GM18909 (cell line): ENCODE measurements at regions not wholly inside any gene's neighbourhood (a gene's known extent, or its start where the extent isn't known, plus 50 kb on each side); places are given as distances from the start of the nearest gene placed in this dataset.

Experiments
- ATAC-seq: cut with Tn5 transposase; IDR thresholded peaks from one replicate; pipeline ENCODE4 v1.9.1; 2021; ENCODE audit warnings: mild to moderate bottlenecking; ENCODE audit not compliant: unreplicated experiment, poor library complexity

DNA sequence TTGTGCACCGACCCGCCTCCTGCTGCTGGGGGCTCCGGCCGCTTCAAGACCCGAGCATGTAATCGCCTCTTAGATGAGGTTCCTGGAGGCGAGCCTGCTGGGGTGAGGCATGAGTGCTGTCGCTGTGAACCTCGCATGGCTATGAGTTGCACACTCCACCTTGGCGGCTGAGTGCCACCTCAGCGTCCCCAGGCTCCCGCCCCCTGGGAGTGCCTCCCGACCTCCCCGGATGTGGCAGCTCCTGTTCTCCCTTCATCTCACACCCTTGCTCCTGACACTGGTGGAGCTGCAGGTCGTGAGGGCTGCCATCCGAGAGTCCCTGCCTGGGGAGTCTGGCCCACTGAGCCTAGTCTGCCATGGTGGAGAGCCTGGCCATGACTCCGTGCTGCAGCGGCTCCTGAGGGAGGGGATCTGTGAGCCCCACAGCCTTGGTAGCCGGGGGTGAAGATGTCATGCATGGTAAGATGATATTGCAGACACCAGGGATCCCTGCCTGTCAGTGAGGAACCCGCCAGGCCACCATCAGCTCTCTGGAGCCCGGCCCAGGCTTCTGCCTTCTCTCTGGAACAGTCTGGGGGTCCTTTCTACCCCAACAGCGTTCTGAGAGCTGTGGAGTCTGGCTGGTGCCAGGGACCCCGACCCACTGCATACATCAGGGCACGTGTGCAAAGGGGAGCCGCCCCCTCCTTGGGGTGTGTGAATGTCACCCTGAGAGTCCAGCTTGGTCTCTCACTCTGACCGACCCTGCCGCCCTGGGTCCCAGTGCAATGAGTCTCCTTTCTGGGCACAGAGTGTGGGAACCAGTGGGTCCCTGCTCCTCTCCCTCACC, 61.6 kb upstream of the HS6ST1 start:
- no peak for ATAC-seq

DNA sequence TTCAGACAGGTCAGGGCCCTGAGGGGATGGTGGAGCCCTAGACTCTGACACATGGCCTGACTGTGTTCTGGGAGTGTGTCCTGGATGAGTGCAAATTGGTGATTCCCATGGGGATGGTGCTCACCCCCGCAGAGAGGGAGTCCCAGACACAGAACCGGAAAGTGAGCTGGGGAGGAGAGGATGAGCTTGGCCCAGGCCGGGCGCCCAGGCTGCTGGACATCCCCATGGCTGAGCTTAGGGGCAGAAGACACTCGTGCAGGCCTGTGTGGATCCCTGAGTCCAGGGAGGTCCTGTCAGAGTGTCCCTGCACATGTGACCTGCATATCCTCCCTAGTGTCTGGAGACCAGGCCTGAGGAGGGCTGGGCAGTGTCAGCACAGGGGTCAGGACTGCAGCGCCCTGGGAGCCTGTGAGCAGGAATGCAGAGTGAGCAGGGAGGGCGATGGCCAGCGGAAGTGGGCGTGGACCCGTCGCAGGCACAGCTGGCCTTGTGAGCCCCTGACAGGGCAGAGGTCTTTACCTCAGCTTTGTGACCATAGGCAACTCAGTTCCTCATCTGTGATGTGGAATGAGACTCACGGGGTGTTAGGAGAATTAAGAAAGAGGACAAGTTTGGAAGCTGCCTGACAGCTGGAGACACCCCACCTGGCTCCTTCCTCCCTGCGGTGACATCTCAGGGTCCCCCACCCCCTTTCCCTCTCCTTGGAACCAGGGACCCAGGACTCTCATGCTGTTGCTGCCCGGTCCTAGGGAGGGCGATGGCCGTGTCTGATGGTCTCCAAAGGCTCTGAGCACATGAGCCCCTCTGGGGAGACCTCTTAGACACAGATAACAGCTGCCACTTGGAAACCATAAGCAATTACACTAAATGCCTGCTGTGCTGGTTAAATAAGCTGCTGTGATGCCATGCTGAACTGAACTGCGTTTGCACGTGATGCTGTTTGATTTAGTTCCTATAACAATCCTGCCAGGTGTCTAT, 62.6 kb upstream of the HS6ST1 start:
- no peak for ATAC-seq

DNA sequence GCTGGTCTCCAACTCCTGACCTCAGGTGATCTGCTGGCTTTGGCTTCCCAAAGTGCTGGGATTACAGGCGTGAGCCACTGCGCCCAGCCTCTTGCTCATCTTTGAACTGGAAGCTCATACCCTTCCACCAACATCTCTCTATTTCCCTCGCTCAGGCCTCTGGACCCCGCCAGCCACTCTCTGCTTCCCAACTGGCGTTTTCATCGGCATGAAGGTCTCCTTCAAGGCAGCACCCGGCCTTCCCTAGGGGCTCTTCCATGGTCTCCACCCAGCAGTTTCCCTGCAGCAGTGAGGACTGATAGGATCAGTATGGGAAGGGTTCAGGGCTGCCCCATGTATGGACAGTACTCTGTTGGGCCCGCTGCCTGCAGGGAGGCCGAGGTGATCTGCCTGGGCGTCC, 65.8 kb upstream of the HS6ST1 start:
- ATAC-seq: no peak

DNA sequence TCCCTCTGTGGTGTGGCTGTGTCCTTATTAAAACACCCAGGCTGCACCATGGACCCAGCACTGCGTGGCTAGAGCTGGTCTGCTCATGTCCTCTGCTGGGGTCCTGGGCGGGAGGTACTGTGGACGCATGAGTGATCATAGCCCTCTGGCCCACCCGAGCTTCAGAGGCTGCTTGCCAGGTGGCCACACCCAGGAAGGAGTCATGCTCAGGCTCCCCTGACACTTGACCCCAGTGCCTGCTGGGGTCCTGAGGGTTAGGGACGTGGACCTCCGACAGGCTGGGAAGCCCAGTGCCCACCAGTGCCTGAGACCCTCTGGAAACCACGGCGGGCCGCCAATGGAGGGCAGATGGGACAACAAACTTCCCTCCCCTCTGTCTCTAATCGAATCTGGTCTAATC, 66.3 kb upstream of the HS6ST1 start:
- ATAC-seq: no peak

DNA sequence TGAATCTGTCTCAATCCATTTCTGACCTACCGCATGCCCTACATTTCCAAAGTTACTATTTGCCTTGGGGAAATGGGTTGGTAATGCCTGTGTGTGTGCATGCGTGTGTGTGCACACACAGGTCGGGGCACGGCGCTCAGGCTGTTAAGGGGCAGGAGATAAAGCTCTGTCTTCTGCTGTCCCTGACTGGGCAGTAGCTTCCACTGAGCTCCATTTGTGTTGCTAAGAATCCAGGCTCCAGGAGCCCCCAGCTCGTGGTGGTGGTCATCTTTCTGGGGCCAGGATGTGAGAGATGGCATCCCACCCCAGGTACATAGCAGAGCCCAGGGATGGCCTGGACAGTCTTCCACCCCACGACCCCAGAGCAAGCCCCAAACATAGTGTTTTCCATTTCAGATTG, 66.7 kb upstream of the HS6ST1 start:
- ATAC-seq: no peak

DNA sequence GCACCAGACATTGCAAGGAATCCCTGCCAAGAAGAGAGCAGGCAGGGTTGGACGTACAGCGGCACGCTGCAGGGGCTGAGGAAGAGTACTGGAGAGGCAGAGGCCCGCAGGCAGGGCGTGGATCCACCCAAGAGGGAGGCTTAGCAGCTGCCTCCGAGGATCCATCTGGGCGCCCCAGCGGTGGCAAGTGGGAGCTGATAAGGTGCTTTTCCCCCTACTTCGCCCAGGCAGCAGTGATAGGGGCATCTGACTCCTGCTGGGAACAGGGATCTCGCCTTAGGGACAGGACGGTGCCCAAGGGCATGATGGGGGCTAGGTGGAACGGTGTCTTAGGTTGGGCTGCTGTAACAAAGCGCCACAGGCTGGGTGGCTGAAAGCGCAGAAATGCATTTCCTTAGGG, 67.4 kb upstream of the HS6ST1 start:
- ATAC-seq: no peak

DNA sequence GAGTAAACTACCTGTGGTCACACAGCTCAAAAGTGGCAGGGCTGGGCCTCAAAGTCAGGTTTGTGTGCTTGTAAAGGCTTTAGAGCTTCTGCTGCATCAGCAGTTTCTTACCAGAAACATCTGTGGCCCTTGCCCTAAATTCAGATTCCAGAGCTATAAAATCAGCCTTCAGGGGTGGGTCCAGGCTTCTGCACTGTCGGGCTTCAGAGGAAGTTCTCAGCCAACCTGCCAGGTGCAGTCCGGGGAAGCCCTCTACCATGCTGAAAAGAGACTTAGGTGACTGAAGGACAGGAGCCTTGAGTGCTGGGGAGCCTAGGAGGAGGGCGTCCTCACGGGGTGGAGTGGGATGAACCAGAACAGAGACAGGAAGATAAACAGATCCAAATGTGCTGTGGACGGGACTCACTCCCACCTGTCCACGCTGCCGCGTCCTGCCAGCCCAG, 69.9 kb upstream of the HS6ST1 start:
- ATAC-seq: no peak

DNA sequence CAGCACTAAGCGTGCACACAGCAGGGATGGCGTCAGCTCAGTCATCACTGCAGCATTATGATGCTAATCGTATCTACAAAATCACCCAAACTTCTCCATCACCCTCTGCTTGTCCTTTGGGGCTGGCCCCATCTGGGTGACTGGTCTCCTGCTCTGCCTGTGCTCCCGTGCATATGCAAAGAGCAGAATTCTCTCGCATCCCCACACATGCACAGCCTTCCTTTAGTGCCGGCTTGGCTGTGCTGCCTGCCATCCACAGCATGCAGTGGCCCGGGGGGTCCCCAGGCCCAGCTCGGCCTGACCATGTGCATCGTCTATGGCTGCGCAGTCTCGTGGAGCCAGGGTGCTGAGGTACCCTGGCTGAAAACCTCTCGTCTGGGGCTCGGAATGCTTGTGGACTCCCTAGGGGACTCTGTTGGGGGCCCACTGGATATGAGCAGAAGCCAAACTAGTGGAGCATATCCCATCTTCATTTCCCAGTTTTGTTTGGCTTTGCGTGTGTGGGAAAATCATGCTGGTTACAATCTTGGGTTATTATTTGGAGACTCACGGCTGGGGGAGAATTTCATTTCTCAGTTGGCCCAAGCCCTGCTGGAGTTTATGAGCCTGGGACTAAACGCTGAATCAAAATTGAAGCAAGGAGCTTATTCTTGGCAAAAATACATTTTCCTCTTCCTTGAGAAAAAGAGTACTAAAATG, 70.9 kb upstream of the HS6ST1 start:
- ATAC-seq: no peak

DNA sequence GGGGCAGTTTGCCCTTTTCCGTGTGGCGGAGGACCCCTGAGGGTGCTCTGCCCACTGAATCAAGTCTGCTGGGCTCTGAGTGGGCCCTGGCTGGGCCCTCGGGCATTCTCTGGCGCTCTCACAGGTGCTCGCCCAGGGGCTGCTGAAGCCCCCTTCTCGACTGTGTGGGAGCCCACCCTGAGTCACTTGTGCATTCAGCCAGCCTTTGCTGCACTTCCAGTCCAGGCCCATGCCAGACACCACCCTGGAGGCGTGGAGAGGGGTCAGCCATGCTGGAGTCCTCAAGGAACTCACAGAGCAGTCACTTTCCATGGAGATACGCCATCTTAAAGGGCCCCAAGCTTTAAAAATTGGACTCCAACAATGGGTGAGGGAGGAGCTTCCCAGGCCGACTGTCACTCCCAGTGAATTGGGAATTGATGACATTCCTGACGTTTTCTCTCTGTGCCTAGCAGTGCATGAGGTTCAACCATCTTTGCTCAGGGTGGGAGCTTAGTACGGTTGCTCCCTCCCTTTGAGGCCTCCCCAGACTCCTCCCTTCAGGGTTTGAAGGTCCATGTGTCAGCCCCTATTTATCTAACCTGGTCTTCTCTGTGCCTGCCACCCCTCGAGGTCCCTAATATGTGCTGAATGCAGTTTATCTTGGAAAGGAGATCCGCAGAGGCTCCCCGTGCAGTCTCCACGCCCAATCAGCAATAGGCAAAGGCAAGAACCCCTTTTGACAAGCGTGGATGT, 71.8 kb upstream of the HS6ST1 start:
- no peak for ATAC-seq

DNA sequence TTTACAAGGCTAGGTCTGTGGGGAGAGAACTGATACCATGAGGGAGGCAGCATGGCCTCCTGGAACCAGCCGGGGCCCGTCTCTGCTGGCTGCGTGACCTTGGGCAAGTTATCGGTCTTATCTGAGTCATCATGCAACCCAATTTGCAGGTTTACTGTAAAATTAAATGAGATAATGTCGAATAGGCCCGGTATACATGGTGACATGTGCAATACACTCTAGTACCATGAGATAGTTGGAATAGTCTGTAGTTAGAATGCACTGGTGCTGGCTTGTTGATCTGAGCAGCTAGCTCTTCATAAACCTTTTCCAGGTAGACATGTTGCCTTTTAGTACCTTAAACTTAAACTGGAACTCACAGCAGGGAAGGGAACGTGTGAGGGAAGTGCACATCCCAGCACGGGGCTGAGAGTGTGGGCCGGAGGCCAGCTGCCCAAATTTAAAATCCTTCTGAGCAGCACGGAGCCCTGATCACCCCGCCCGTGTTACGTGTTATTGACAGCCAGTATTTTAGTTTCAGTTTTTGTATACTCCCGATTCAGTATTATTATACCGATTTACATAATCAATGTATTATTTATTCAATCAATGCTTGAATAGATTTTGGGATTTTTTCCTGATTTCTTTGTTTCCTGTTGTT, 72.4 kb upstream of the HS6ST1 start:
- no peak for ATAC-seq

DNA sequence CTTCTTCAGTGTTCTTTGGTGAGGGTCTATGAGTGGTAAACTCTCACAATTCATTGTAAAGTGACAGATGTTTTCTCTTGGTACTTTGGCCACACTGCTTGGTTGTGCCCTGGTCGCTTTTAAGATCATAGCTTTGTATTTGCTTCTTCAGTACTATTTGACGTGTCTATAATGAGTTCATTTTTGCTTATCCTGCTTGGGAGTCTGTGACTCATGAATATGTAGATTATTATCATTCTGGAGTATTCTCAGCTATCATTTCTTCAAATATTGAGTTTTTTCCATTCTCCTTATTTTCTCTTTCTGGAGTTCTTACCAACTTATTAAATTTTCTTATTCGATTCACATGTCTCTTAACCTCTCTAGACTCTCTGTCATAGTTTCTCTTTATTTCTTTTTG, 73.0 kb upstream of the HS6ST1 start:
- ATAC-seq: no peak

DNA sequence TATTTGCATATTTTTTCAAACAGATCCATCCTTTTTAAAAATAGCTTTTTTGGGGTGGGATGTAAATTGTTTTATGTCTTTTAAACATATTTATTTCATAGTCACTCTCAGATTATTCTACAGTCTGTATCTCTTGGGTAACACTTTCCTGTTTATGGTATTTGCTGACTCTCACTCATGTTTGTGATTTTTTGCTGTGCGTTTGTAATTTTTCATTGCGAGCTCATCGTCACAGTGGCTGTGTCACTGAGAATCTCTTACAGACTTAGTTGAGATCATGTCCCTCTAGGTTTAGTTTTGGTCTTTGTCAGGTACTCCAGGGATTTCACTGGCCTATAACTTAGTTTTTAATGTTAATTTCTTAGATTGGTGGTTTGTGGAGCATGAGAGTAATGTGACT, 73.5 kb upstream of the HS6ST1 start:
- ATAC-seq: no peak

DNA sequence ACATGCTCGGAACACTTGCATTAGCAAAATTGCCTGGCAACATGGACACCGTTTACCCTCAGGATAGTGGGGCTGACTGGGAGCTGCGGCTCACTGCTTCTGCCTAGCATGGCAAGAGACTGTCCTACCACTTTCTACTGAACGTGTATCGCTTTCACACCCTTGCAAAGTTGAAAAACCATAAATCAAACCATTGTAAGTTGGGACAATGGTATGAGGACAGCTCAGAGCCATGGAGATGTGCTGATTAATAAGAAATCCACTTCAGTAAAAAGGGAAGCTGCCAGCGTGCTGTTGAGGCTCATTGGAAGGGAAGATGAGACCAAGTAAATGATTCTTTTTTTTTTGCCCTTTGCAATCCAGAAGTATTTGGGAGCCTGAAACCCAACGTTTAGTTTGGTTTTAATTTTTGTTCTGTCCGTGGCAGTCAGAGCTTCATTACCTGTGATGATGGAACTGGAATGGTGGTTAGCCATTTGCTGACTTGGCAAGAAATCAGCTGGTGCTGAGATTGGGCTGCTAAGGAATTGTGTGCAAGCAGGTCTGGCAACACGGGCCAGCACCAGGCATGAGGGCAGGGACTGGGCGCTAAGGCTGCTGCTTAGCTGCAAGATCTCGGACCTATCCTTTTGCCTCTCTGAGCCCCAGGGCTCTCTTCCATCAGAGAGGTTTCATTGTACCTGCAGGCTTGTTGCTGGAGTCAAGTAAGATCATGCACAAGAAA, 75.5 kb upstream of the HS6ST1 start:
- ATAC-seq: no peak

DNA sequence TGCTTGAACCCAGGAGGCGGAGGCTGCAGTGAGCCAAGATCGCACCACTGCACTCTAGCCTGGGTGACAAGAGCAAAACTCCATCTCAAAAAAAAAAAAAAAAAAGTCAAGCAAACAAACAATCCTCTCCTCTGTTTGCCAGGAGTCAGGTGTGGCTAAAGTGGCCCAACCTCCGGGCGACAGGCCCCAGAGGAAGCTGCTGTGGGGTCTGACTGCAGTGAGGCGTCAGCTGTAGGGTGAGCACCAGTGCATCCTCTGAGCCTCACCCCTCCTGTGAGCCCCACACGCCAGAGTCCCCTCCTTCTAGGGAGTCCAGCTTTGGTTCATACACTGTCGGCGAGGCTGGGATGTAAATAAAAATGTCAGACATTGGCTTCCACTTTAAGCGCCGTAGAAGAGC, 76.5 kb upstream of the HS6ST1 start:
- ATAC-seq: no peak

DNA sequence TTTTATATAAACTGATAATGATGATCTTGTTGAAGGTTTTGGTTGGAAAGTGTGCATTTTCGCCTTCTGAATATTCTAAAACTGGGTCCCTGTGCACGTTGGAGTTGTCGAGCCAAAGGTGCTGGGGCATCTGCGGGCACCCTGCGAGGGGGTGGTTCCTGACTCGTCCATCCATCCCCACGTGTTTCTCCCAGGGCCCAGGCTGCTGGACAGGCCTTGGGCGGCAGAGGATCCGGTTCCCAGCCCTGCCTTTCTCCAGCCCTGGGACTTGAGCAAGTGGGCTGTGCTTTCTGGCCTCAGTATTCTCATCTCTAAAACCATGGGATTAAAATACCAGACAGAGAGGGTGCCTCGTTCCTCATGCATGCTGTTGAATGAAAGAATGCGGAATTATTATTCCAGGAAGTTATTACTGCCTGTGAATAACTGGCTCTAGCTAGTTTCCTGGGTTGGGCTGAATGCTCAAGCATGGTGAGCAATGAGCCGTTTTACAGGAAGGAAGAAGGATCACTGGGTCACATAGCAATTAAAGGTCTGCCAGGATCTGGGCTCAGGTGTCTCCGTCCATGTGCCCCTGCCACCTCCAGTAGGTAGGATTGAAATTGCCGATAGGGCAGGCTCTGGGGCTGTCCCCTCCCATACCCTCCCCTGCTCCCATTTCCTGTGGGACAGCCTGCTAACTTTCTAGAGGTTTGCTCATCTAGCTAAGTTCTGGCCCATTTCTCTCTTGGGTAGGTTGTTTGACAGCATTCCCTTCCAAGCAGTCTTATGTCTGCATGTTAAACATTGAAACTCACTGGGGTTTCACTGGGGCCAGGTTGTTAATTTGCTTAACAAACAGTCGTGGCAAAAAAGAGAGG, 77.2 kb upstream of the HS6ST1 start:
- no peak for ATAC-seq

DNA sequence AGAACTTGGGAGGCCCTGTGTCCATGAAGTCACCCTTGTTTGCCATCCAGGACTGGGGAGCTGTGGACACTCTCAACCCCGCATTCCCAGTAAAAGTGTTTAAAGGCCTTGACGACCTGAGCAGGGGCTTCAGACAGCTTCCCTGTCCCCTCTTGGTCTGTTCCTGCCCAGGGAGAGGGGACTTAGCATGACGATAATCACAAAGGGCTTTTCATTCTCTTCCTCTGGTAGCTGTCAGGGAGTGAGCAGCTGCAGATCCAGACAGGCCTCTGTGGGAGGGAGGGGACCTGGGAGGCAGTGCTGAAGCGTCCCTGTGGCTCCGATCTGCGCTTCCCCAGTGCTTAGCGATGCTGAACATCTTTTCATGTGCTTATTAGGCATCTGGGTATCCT, 77.8 kb upstream of the HS6ST1 start:
- no peak for ATAC-seq

DNA sequence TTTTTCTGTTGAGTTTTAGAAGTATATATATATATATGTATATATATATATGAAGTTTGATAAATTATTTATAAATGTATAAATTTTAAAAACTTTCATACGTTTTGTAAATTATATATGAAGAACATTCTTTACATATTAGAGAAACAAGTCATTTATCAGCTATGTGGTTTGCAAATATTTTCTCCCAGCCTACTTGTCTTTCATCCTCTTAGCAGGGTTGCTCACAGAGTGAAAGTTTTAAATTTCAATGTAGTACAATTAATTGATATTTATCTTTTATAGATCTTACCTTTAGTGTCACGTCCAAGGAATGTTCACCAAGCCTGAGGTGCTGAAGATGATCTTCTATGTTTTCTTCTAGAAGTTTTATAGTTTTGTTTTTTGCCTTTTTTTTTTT, 78.3 kb upstream of the HS6ST1 start:
- no peak for ATAC-seq

DNA sequence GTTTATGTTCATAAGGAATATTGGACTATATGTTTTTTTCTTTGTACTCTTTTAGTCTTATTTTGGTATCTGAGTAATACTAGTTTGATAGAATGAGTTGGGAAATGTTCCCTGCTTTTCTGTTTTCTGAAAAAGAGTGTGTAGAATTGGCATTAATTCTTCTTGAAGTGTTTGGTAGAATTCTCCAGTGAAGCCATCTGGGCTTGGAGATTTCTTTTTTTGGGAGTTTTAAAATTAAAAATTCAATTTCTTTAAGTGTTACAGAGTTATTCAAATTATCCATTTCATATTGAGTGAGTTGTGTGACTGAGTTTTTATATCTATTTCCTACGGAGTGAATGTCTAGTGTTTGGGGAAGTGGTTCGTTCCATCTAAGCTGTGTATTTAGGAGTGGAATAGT, 80.6 kb upstream of the HS6ST1 start:
- no peak for ATAC-seq
